Embryonic facial prominence (tissue), 1 donor: ENCODE measurements at regions not wholly inside any gene's neighbourhood (a gene's known extent, or its start where the extent isn't known, plus 50 kb on each side); places are given as distances from the start of the nearest gene placed in this dataset.

ENCODE experiments used
- DNase-seq: peaks from one replicate; pipeline ENCODE4 v3.0.0-alpha.2; 2016; ENCODE audit errors: extremely low spot score

GRCh38 chr18:75809151-75809925, 381.8 kb upstream of the SMIM21 start:
- no peak for DNase-seq

DNA sequence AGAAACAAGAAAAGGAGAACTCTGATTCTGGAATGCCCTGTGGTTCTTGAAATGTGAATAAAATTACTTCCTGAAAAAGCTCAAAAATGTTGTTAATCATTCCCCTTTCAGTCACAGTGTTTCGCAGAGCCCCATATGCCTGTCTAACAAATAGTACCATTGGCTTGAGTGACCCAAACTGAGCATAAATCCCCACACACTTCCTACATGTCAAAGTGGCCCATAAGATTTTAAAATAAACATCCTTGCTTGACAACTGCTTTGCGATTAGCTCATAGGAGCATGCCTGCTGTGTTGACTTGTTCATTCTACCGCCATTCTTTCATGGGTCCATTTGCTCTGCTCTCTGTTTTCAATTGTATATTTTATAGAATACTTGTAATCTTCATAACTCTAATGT, 377.8 kb upstream of the SMIM21 start:
- DNase-seq, result no peak

GRCh38 chr18:75802681-75803080, 375.2 kb upstream of the SMIM21 start:
- no peak for DNase-seq

DNA sequence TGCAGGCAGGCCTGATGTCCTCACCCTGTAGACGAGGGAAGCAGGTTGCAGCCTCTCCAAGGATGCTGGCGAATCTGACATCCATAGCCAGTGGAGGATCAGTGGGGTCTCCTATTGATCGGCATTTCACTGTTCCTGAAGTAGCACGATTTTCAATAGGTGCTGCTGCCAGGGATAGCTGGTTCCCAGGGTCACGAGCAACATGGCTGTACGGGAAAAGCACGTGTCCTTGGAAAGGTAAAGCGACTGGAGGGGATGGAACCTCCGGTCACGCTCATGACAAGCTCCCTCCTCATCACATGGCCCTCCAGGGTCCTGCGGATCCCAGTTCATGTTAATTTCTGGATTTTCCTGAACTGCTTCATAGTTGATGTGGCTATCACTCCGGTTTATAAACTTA, 373.7 kb upstream of the SMIM21 start:
- DNase-seq, result no peak

DNA sequence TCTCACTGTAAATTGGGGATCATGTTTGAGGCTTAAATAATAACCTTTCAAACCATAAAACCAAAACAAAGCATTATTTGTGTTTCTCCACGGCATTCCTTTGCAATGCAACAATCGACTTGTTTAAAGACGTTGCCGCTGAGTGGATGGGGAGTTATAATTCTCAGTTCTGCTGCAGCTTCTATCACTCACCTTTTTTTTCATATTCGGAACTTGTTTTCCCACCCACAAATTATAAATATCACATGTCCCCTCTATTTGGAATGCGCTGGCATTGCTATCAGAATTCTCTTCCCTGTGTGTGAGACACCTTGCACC, 372.8 kb upstream of the SMIM21 start:
- DNase-seq, result no peak

DNA sequence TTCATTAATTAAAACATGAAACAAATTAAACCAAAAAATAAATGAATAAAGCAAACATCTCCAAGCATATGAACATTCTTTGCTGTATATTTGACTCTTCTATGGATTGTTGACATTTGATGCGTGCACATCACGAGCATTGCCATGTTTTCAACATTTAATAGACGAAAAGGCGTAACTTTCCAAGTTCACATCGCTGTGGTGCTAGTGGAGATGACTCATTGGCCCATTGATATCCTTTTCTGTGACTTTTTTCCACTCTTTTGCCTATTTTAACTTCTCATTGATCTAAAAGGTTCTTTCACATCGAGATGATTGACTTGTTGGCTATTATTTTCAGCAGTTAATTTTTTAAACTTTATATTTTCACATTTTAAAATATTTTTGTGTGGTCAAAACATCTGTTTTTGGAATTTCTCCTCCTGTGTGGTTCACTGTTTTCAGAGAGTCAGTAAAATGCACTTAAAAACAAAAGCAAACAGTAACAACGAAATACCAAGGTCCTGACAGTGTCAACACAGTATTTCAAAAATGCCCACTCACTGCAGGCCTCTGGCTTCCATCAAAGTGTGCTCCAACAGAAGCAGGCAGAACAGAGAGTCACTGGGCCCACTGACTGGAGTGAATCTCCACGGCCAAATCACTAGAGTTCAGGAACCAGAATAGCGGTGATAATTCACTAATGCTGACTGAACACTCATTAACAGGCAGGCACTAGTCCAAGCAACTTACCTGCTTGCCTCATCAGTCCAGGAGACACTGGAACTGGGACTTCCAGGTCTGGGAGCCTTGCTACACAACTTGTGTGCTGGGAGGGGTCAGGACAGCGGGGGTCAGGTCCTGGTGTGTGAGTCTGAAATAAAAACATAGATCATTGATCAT, 372.2 kb upstream of the SMIM21 start:
- DNase-seq, result no peak

DNA sequence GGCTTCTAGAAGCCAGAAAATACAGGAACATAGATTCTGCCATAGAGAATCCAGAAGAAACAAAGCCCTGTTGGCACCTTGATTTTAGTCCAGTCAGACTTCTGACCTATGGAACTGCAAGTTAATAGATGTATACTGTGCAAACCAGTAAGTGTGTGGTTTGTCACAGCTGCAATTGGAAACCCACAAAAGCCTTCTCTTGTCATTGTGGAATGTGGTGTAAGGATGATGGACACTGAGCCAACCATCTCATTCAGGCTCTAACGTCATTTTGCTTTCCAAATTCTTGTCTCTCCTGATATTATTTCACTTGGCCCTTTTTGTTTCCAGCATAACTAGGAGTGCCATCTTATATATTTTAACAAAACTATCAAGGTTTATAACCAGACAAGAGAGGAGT, 369.5 kb upstream of the SMIM21 start:
- no peak for DNase-seq

DNA sequence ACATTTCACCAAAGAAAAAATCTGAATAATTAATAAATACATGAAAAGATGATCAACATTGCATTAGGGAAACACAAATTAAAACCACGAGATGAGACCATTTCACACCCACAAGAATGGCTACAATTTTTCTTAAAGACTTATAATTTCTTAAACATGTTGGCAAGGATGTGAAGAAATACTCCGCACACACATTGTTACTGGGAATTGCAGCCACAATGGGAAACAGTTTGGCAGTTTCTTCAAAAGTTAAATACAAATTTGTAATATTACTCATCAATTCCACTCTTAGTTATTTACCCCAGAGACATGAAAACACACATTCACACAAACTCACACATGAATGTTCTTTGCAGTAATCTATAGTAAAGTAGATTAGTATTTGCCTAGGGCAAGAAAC, 363.3 kb upstream of the SMIM21 start:
- no peak for DNase-seq

- DNase-seq, result no peak
Observed at GRCh38 chr18:75790111-75790510, 362.6 kb upstream of the SMIM21 start.

GRCh38 chr18:75785834-75786233, 358.3 kb upstream of the SMIM21 start:
- DNase-seq, result no peak

- DNase-seq, result no peak
Observed at GRCh38 chr18:75785206-75785605, 357.7 kb upstream of the SMIM21 start.

DNA sequence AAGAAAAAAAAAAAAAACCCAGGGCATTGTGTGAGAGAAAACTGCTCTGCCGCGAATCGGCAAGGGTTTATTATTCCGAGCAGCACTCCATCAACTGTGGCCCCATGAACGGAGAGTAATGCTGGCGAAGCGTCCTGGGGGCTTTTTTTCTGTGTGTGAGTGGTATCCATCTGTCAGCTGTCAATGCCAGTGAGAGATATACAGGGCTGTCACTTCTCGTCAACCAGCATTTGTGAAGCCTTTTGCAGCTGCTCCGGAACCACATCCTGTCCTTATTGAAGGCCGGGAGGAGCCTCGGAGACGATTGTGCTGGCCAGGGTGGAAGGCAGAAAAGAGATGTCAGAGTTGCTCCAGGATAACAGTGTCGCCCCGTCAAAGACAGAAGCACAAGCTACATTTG, 356.9 kb upstream of the SMIM21 start:
- no peak for DNase-seq

DNA sequence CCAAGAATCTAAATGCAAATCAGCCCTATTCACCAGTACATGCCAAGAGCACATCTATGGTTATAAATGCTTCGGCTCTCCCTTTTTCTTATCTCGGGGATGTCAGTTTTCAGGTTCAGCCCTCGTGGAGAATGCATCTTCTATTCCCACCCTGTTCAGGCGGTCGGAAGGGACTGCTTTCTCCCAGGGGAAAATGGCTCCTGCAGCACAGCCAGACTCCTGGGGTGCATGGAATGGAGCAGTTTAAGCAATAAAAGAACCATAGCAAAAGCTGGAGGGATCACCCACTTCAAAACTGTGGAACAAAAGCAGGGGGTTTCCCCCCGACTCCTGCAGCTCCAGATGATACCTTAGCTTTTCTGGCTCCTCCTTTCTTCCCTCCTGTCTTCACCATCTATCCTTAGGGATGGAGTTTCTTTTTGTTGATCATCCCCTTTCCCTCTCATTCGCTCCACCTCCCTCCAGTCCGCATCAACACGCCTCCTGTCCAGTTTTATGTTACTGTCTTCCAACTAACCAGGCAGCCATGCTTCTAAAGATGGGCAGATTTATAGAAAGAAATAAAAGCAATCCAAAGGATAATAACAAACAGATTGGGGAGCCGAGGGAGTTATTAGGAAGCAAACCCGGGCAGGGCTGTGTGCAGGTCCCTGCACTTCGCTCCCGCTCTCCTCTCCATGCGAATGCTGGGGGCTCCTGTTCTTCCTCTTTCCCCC, 356.2 kb upstream of the SMIM21 start:
- no peak for DNase-seq

DNA sequence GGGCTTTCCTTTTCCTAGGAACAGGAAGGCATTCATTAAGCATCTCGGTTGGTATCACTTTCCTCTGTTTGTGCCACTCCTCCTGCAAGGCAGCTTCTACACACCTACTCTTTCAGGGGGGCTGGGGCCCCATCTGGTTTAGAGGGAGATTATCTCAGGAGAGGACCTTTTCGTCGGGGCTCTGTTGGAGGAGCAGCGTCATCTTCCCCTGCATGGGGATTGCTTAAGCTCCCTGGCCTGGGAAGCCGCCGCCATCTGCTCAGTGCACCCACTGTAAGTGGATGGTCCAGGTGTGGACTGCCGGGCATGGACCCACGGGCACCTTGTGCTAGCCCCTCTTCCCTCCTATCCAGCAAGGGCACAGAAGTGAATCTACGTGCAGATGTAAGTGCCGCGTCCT, 355.3 kb upstream of the SMIM21 start:
- DNase-seq, result no peak

GRCh38 chr18:75782204-75782603, 354.7 kb upstream of the SMIM21 start:
- no peak for DNase-seq

DNA sequence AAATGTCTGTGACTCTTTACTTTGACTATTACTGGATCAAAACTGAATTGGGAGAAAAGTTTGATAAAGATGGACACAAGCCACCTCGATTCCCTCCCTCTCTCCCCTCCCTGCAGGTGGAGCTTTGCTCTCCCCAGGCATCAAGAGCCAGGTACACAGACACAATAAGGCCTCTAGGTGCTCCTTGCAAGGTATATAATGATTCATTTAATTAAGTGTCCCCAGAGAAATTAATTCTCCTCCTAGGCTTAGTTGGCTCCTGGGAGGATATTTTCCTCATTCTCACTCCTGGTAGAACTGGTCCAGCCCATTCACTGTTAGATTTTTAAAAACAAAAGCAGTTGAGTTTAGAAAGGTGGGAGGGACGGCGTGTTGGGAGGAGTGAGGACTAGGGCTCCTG, 352.4 kb upstream of the SMIM21 start:
- DNase-seq, result no peak

- no peak for DNase-seq
Observed at GRCh38 chr18:75779450-75779849, 351.9 kb upstream of the SMIM21 start.

DNA sequence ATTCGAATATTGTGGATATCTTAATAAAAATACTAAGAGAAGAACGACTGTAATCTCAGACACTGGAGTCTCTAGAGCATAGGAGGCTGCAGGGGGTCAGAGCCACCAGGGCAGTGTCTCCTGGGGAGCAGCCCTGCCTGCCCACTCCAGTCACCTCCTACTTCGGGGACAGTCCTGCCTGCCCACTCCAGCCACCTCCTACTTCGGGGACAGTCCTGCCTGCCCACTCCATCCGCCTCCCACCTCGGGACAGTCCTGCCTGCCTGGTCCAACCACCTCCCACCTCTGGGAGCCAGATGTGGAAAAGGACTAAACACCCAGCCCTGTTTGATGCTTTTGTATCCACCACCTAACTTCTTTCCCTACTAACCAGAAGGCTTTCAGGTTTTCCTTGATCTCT, 350.1 kb upstream of the SMIM21 start:
- no peak for DNase-seq

DNA sequence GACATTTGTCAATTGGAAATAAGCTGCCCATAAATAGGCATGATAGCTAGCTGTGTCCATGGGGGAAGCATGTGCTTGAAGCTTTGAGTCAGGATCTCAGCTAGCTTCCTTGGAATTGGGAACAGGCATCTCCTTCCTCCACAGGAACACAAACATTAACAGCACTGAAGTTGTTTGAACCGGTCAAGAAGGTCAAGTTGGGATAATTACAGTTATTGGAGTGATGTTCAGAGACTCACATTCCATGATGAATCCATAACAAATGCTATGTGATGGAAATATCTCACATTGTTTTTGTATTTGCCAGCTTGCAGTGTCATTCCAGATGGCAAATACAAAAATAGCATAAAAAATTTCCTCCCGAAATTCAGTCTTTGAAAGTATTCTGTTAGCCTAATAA, 347.6 kb upstream of the SMIM21 start:
- DNase-seq, result no peak

DNA sequence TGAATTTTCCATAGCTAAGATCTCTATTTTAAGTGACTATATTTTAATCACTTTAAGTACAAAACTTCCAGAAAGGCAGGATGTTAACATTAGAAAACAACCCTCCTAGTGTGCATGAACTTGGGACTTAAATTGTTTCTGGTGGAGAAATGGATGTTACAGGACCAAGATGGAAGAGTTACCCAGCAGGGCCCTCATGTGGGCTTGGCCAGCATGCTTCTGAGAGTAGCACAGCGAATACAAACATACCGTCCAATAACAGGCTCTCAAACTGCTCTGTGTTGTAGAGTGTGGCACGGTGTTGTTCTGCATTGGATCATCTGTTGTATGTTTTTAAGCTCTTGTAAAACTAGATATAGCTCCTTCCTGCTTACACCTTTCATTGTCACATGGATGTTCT, 346.1 kb upstream of the SMIM21 start:
- DNase-seq, result no peak

- no peak for DNase-seq
Observed at GRCh38 chr18:75762758-75763157, 335.3 kb upstream of the SMIM21 start.

GRCh38 chr18:75760208-75760607, 332.7 kb upstream of the SMIM21 start:
- DNase-seq, result no peak

GRCh38 chr18:75757951-75758350, 330.4 kb upstream of the SMIM21 start:
- DNase-seq, result no peak
